ENCODE measurements at regions not wholly inside any gene's neighbourhood (a gene's known extent, or its start where the extent isn't known, plus 50 kb on each side); places are given as distances from the start of the nearest gene placed in this dataset.

GRCh38 chr5:125117566-125117965 is 371.1 kb upstream of the ZNF608 start:
- no peak overlapping the region for H2AK5ac ChIP-seq (ENCODE audit: low read length)
- no CpG with 5 or more reads among the region's 6 CpGs for WGBS (ENCODE audit: extremely low coverage, insufficient coverage, insufficient read length)

GRCh38 chr5:125120012-125120411 is 373.6 kb upstream of the ZNF608 start:
- no CpG with 5 or more reads among the region's 6 CpGs for WGBS (ENCODE audit: extremely low coverage, insufficient coverage, insufficient read length)
- Histone ChIP-seq H3K79me2 (ENCODE audit: control insufficient read depth, insufficient read depth, low read length, poor library complexity) (no peaks in the 10 kb centered on the region), H3K9ac (ENCODE audit: low read length) (no peak overlapping the region), H3K36me3 (ENCODE audit: control insufficient read depth in 1 of 2, insufficient read depth in 2 of 2, low read length in 2 of 2) (no peaks in the 10 kb centered on the region), H3K23ac (ENCODE audit: low read length) (no peak overlapping the region), H4K8ac (ENCODE audit: low read depth, low read length) (no peak overlapping the region), H2BK5ac (ENCODE audit: low read depth, low read length, poor library complexity) (no peak overlapping the region), H3K27ac (ENCODE audit: low read depth, low read length) (no peak overlapping the region), H4K12ac (ENCODE audit: low read depth, low read length) (no peak overlapping the region), H2BK120ac (ENCODE audit: insufficient read depth, low read length, poor library complexity) (no peak overlapping the region), H3K18ac (ENCODE audit: low read length) (no peak overlapping the region), H3K4ac (ENCODE audit: low read depth, low read length) (no peak overlapping the region), H4K91ac (ENCODE audit: low read depth, low read length) (no peak overlapping the region), H2AFZ (ENCODE audit: insufficient read depth, low read length, poor library complexity) (no peak overlapping the region), H3K4me3 (ENCODE audit: low read depth, low read length) (no peak overlapping the region), H3K27me3 (ENCODE audit: insufficient read depth, low read length) (no peaks in the 10 kb centered on the region), H3K4me2 (ENCODE audit: low read length) (no peak overlapping the region), H3K9me3 (ENCODE audit: insufficient read depth, low read depth, low read length) (no peaks in the 10 kb centered on the region), H3K14ac (ENCODE audit: low read length) (no peak overlapping the region), H2AK5ac (ENCODE audit: low read length) (no peak overlapping the region), H3K79me1 (ENCODE audit: low read length) (no peaks in the 10 kb centered on the region), H2BK12ac (ENCODE audit: low read length) (no peak overlapping the region), H3K4me1 (ENCODE audit: control insufficient read depth in 1 of 2, insufficient read depth in 2 of 2, low read length in 2 of 2) (peaks cover 0 to under 1% of the 10 kb centered on the region in 2 experiments)
- DNase-seq: no peak

More at GRCh38 chr5:125117566-125117965, 371.1 kb upstream of the ZNF608 start:
- Histone ChIP-seq H3K9ac (ENCODE audit: low read length) (no peak overlapping the region), H3K18ac (ENCODE audit: low read length) (no peak overlapping the region), H2BK5ac (ENCODE audit: low read depth, low read length, poor library complexity) (no peak overlapping the region), H3K9me3 (ENCODE audit: insufficient read depth, low read depth, low read length) (no peaks in the 10 kb centered on the region), H3K4me3 (ENCODE audit: low read depth, low read length) (no peak overlapping the region), H3K36me3 (ENCODE audit: control insufficient read depth in 1 of 2, insufficient read depth in 2 of 2, low read length in 2 of 2) (no peaks in the 10 kb centered on the region), H3K4ac (ENCODE audit: low read depth, low read length) (no peak overlapping the region), H2BK12ac (ENCODE audit: low read length) (no peak overlapping the region), H3K14ac (ENCODE audit: low read length) (no peak overlapping the region), H2AFZ (ENCODE audit: insufficient read depth, low read length, poor library complexity) (no peak overlapping the region), H3K79me2 (ENCODE audit: control insufficient read depth, insufficient read depth, low read length, poor library complexity) (no peaks in the 10 kb centered on the region), H3K4me1 (ENCODE audit: control insufficient read depth in 1 of 2, insufficient read depth in 2 of 2, low read length in 2 of 2) (no peaks in the 10 kb centered on the region), H3K27me3 (ENCODE audit: insufficient read depth, low read length) (no peaks in the 10 kb centered on the region), H4K8ac (ENCODE audit: low read depth, low read length) (no peak overlapping the region), H2BK120ac (ENCODE audit: insufficient read depth, low read length, poor library complexity) (no peak overlapping the region), H3K4me2 (ENCODE audit: low read length) (no peak overlapping the region), H3K27ac (ENCODE audit: low read depth, low read length) (no peak overlapping the region), H4K91ac (ENCODE audit: low read depth, low read length) (no peak overlapping the region), H3K79me1 (ENCODE audit: low read length) (no peaks in the 10 kb centered on the region), H4K12ac (ENCODE audit: low read depth, low read length) (no peak overlapping the region), H3K23ac (ENCODE audit: low read length) (no peak overlapping the region)
- DNase-seq: no peak

GRCh38 chr5:125125031-125125823 is 378.8 kb upstream of the ZNF608 start:
- Histone ChIP-seq H2AFZ (ENCODE audit: insufficient read depth, low read length, poor library complexity) (no peak overlapping the region), H4K91ac (ENCODE audit: low read depth, low read length) (no peak overlapping the region), H3K4me2 (ENCODE audit: low read length) (no peak overlapping the region), H2BK5ac (ENCODE audit: low read depth, low read length, poor library complexity) (no peak overlapping the region), H2AK5ac (ENCODE audit: low read length) (no peak overlapping the region), H3K9me3 (ENCODE audit: insufficient read depth, low read depth, low read length) (no peaks in the 10 kb centered on the region), H3K14ac (ENCODE audit: low read length) (no peak overlapping the region), H2BK12ac (ENCODE audit: low read length) (no peak overlapping the region), H3K4ac (ENCODE audit: low read depth, low read length) (no peak overlapping the region), H3K27me3 (ENCODE audit: insufficient read depth, low read length) (no peaks in the 10 kb centered on the region), H3K18ac (ENCODE audit: low read length) (no peak overlapping the region), H4K12ac (ENCODE audit: low read depth, low read length) (no peak overlapping the region), H3K9ac (ENCODE audit: low read length) (no peak overlapping the region), H3K4me3 (ENCODE audit: low read depth, low read length) (no peak overlapping the region), H2BK120ac (ENCODE audit: insufficient read depth, low read length, poor library complexity) (no peak overlapping the region), H3K79me2 (ENCODE audit: control insufficient read depth, insufficient read depth, low read length, poor library complexity) (no peaks in the 10 kb centered on the region), H3K27ac (ENCODE audit: low read depth, low read length) (no peak overlapping the region), H3K36me3 (ENCODE audit: control insufficient read depth in 1 of 2, insufficient read depth in 2 of 2, low read length in 2 of 2) (no peaks in the 10 kb centered on the region), H3K79me1 (ENCODE audit: low read length) (peaks cover 3% of the 10 kb centered on the region), H3K23ac (ENCODE audit: low read length) (no peak overlapping the region), H3K4me1 (ENCODE audit: control insufficient read depth in 1 of 2, insufficient read depth in 2 of 2, low read length in 2 of 2) (peaks cover 0 to 5% of the 10 kb centered on the region in 2 experiments), H4K8ac (ENCODE audit: low read depth, low read length) (no peak overlapping the region)
- DNase-seq: peak in 1 of 2 donors; percentile 70
- no CpG with 5 or more reads among the region's 6 CpGs for WGBS (ENCODE audit: extremely low coverage, insufficient coverage, insufficient read length)

GRCh38 chr5:125126050-125126449 is 379.6 kb upstream of the ZNF608 start:
- no peaks in the 10 kb centered on the region for H3K9me3 ChIP-seq (ENCODE audit: insufficient read depth, low read depth, low read length)
- no peak for DNase-seq
- no peak overlapping the region for H3K4ac ChIP-seq (ENCODE audit: low read depth, low read length)
- no peak overlapping the region for H2BK5ac ChIP-seq (ENCODE audit: low read depth, low read length, poor library complexity)
- H3K9ac ChIP-seq (ENCODE audit: low read length): no peak overlapping the region
- H3K79me1 ChIP-seq (ENCODE audit: low read length): peaks cover 3% of the 10 kb centered on the region
- H3K4me3 ChIP-seq (ENCODE audit: low read depth, low read length): no peak overlapping the region
- no peak overlapping the region for H4K8ac ChIP-seq (ENCODE audit: low read depth, low read length)
- no peak overlapping the region for H3K4me2 ChIP-seq (ENCODE audit: low read length)
- H2BK120ac ChIP-seq (ENCODE audit: insufficient read depth, low read length, poor library complexity): no peak overlapping the region
- H3K18ac ChIP-seq (ENCODE audit: low read length): no peak overlapping the region
- no peak overlapping the region for H2BK12ac ChIP-seq (ENCODE audit: low read length)
- H3K79me2 ChIP-seq (ENCODE audit: control insufficient read depth, insufficient read depth, low read length, poor library complexity): no peaks in the 10 kb centered on the region
- H3K27ac ChIP-seq (ENCODE audit: low read depth, low read length): no peak overlapping the region
- no peak overlapping the region for H2AFZ ChIP-seq (ENCODE audit: insufficient read depth, low read length, poor library complexity)
- no peak overlapping the region for H3K23ac ChIP-seq (ENCODE audit: low read length)
- H3K4me1 ChIP-seq (ENCODE audit: control insufficient read depth in 1 of 2, insufficient read depth in 2 of 2, low read length in 2 of 2): peaks cover 0 to 5% of the 10 kb centered on the region in 2 experiments
- no peak overlapping the region for H4K91ac ChIP-seq (ENCODE audit: low read depth, low read length)
- no peak overlapping the region for H4K12ac ChIP-seq (ENCODE audit: low read depth, low read length)
- H3K36me3 ChIP-seq (ENCODE audit: control insufficient read depth in 1 of 2, insufficient read depth in 2 of 2, low read length in 2 of 2): no peaks in the 10 kb centered on the region
- H2AK5ac ChIP-seq (ENCODE audit: low read length): no peak overlapping the region
- no peaks in the 10 kb centered on the region for H3K27me3 ChIP-seq (ENCODE audit: insufficient read depth, low read length)
- H3K14ac ChIP-seq (ENCODE audit: low read length): no peak overlapping the region
